ENCODE measurements at regions not wholly inside any gene's neighbourhood (a gene's known extent, or its start where the extent isn't known, plus 50 kb on each side); places are given as distances from the start of the nearest gene placed in this dataset.

GRCh38 chr3:137958636-137959035, 51.3 kb upstream of the CLDN18 start:
- Histone ChIP-seq H3K4me1 (ENCODE audit: low read depth) (no peaks in the 10 kb centered on the region), H3K27ac (no peak overlapping the region), H3K9me3 (ENCODE audit: low read depth) (no peaks in the 10 kb centered on the region), H3K36me3 (no peaks in the 10 kb centered on the region), H3K27me3 (no peaks in the 10 kb centered on the region), H3K4me3 (no peak overlapping the region)
- DNase-seq (ENCODE audit: low read depth in 1 of 2, low spot score in 1 of 2): no peak
- TF ChIP-seq, protein P1, sequence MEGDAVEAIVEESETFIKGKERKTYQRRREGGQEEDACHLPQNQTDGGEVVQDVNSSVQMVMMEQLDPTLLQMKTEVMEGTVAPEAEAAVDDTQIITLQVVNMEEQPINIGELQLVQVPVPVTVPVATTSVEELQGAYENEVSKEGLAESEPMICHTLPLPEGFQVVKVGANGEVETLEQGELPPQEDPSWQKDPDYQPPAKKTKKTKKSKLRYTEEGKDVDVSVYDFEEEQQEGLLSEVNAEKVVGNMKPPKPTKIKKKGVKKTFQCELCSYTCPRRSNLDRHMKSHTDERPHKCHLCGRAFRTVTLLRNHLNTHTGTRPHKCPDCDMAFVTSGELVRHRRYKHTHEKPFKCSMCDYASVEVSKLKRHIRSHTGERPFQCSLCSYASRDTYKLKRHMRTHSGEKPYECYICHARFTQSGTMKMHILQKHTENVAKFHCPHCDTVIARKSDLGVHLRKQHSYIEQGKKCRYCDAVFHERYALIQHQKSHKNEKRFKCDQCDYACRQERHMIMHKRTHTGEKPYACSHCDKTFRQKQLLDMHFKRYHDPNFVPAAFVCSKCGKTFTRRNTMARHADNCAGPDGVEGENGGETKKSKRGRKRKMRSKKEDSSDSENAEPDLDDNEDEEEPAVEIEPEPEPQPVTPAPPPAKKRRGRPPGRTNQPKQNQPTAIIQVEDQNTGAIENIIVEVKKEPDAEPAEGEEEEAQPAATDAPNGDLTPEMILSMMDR (IDR thresholded peaks at IDR 0.05; ENCODE audit: low read depth, low read length): no peak
